GM18868 (cell line): ENCODE measurements at regions not wholly inside any gene's neighbourhood (a gene's known extent, or its start where the extent isn't known, plus 50 kb on each side); places are given as distances from the start of the nearest gene placed in this dataset.

Experiments used
- ATAC-seq: cut with Tn5 transposase; IDR thresholded peaks from one replicate; pipeline ENCODE4 v1.9.1; 2021; ENCODE audit warnings: mild to moderate bottlenecking, moderate library complexity; ENCODE audit not compliant: unreplicated experiment

DNA sequence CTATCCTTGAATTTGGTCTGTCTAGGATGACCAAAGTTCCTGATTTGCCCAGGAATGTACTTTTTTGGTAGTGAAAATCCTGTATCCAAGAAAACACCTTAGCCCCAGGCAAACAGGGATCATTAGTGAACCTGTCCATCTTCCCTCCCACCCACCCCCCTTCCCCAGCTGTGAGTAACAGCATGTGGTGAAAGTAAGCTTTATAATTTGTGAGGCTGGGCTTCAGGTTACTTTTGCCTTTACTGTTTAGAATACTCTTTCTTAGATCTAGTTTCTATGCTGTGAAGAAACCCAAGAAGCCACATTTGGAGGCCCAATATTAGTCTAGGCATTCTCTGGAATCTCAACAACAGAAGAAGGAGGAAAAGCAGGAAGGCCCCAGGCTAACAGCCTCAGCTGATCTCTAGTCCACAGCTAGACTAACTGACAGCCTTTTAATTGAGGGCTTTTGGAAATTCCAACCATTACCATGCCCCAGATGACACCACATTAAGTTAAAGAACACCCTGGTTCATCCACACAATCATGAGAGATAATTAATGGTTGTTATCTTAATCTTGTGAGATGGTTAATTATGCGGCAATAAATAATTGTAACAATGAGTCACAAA is 703.0 kb upstream of the NUDT12 start:
- no peak for ATAC-seq

DNA sequence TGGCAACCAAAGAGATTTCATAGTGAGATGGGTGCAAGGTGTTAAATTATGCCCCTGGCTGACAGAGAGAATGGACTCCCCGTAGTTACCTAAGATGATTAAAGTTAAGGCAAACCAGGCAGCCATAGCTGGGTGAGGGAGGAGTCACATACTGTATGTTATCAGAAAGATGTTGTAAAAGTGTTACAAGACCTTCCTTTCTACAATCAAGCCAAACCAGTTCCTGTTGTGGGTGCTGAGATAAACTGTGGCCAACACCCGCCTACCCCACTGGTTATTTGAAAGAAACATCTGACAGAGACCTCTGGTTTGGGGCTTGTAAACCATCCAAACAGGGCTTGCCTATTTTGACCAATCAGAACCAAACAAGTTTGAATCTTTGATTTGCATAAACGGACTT is 684.7 kb upstream of the NUDT12 start:
- no peak for ATAC-seq

DNA sequence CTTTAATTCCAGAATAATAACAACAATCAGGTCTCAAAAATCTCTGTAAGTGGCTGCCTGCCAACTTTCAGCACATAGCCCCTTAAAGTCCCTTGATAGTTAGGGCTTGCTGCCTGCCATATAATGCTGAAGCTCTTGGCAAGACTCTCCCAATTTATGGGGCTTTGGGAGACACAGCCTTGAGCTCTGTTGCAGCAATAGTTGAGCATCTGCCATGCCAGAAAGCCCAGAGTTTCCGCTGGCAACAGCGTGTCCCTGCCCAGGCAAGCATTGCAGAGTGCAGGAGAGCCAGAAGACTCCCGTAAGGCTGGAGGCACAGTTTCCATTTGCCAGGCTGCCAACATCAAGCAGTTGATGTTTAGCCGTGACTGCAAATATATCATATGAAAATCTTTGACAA is 678.5 kb upstream of the NUDT12 start:
- ATAC-seq = no peak

GRCh38 chr5:104237586-104237985 is 675.0 kb upstream of the NUDT12 start:
- no peak for ATAC-seq

- no peak for ATAC-seq
Observed at GRCh38 chr5:104223885-104224773, 661.5 kb upstream of the NUDT12 start.

DNA sequence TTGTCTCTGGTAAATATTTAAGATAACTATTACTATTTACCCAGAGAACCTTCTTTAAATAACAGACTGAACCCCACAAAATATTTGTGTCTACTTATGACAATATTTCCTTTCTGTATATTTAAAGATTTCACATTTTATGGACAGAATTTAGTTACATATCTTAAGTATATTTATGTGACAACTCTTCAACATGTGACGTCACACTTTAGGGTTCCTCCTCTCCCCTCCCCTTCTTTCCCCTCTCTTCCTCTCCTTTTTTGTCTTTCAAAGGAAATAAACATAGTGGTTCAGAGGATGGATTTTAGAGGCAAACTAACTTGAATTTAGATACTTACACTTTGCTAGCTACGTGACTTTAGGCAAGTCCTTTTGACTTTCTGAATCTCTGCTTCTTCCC is 655.6 kb upstream of the NUDT12 start:
- ATAC-seq = no peak

- no peak for ATAC-seq
Observed at GRCh38 chr5:104213216-104213615, 650.6 kb upstream of the NUDT12 start.

- no peak for ATAC-seq
Observed at GRCh38 chr5:104199771-104200170, 637.2 kb upstream of the NUDT12 start.

- no peak for ATAC-seq
Observed at GRCh38 chr5:104198156-104198555, 635.6 kb upstream of the NUDT12 start.

DNA sequence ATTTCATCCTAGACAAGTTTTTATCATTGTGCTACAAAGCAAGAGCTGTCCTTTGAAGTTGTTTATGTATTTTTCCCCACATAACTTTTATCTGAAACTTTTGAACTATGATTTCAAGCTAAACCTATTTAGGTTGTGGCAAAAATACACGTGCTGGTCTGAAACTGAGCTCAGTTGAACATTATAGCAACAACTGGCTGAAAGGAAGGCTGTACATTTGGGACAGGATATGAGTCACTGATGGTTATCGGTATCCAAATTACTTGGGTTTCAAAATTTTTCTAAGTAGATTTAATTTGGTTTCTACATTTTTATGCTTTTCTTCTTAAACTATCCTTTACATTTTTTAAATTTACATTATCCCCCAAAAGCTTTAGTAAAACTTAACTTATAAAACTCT is 627.3 kb upstream of the NUDT12 start:
- ATAC-seq = no peak

GRCh38 chr5:104189031-104189430 is 626.4 kb upstream of the NUDT12 start:
- no peak for ATAC-seq

- no peak for ATAC-seq
Observed at GRCh38 chr5:104187656-104188055, 625.1 kb upstream of the NUDT12 start.

GRCh38 chr5:104186510-104186909 is 623.9 kb upstream of the NUDT12 start:
- ATAC-seq = no peak

DNA sequence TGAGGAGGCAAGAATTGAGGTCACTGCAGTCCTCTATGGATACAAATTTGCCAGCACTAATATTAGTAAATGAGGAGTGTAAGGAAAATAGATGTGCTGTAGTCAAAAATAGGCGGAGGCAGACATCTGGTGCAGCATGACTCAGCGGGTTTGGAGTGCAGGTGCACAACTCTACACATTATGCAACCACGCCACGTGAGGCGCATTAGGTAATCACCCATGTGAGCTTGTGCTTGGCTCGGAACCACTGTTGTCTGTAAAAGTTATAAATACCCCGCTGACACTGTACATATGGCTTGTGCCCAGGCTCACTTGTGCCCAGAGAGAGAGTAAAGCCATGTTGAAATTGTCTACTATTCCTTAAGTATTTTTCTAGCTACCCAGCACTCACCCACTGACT is 623.5 kb upstream of the NUDT12 start:
- ATAC-seq = no peak

DNA sequence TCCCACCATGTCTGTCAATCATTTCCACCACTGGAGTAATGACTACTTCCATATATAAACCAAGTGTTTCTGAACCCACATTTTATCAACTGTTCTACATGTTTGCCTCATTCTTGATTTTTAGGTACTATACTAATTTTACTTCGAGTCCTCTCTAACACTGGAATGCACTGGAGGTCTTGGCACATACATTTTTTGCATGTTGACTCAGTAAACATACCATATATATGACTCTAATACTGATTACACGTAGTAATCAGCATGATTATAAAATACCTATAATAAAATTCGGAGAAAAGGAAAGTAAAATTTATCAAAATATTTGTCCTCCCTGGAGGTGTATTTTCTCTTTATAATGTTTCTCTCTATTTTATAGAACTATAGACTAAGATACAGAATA is 621.7 kb upstream of the NUDT12 start:
- ATAC-seq = no peak

GRCh38 chr5:104178829-104179456 is 616.4 kb upstream of the NUDT12 start:
- peak; percentile 97 for ATAC-seq

- no peak for ATAC-seq
Observed at GRCh38 chr5:104178066-104178465, 615.5 kb upstream of the NUDT12 start.

DNA sequence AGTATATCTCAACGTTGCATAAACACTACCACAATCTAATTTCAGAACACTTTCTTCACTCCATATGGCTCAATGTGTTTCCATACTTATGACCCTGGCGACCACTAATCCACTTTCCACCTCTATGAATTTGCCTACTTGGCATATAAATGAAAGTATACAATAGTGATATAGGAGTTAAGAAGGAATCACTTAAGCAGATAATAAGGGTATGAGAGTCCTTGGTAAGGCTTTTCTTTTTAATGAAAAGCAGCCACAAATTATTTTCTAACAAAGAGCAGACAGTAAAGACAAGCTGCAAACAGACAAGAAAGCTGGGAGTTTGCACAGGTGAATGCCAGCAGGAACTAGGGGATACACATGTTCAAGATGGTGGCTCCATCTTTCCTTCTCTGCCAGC is 615.1 kb upstream of the NUDT12 start:
- no peak for ATAC-seq

GRCh38 chr5:104172976-104173375 is 610.4 kb upstream of the NUDT12 start:
- no peak for ATAC-seq

DNA sequence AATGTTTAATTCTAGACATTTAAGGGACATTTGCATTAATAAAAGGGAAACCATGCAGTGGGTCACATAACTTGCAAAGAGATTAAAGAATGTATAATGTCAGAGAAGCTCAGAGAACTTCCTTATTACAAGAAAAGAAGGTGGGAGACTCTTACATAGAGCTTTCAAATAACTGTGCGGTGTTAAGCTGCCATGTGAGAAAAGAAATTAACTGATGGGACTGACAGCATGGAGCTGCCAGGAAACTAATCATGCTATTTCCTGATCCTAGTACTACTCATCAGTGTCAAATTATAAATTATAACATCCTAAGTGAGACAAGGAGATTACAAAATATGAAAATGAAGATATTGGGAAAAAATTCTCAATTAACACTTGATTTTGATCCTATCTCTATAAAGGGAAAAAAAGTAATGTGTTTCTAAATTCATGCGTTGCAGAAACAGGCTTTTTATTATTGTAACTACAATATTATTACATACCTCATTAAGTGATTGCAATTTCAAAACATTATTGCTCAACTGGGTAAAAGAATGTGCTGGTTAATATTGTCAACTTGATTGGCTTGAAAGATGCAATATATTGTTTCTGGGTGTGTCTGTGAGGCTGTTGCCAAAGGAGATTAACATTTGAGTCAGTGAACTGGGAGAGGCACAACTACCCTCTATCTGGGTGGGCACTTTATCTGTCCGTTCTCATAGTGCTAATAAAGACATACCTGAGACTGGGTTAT is 609.5 kb upstream of the NUDT12 start:
- no peak for ATAC-seq

GRCh38 chr5:104170926-104171325 is 608.3 kb upstream of the NUDT12 start:
- no peak for ATAC-seq
